Upper lobe of left lung (tissue), 6 donors: ENCODE measurements at regions not wholly inside any gene's neighbourhood (a gene's known extent, or its start where the extent isn't known, plus 50 kb on each side); places are given as distances from the start of the nearest gene placed in this dataset.

Source experiments
- ATAC-seq, 2 donors: fragments of 200-7000 bp; cut with Tn5 transposase; one replicate each; pipeline ENCODE4 v1.9.1; 2022; ENCODE audit warnings: mild to moderate bottlenecking in 2 of 2, moderate library complexity in 2 of 2; ENCODE audit not compliant: low FRiP score in 2 of 2
- DNase-seq, 2 donors: peaks; one replicate each; pipeline ENCODE4 v3.0.0-alpha.2; 2019 to 2020
- H3K27ac ChIP-seq, 4 donors: fragments of 200-600 bp; sonication (generic); one replicate each; pipeline ENCODE4 v1.5.1; 2016 to 2019
- H3K27me3 ChIP-seq, 4 donors: fragments of 200-600 bp; sonication (generic); one replicate each; pipeline ENCODE4 v1.5.1; 2017 to 2019
- H3K36me3 ChIP-seq, 4 donors: fragments of 200-600 bp; sonication (generic); one replicate each; pipeline ENCODE4 v1.5.1; 2016 to 2019
- H3K4me1 ChIP-seq, 4 donors: fragments of 200-600 bp; sonication (generic); one replicate each; pipeline ENCODE4 v1.5.1; 2018 to 2019
- H3K4me3 ChIP-seq, 4 donors: fragments of 200-600 bp; sonication (generic); one replicate each; pipeline ENCODE4 v1.5.1; 2017 to 2019; ENCODE audit warnings: mild to moderate bottlenecking in 2 of 4, moderate library complexity in 1 of 4
- H3K9me3 ChIP-seq, 4 donors: fragments of 200-600 bp; sonication (generic); one replicate each; pipeline ENCODE4 v1.5.1; 2018 to 2019
- CTCF ChIP-seq, 6 experiments: fragments of 450-650 bp in 4 of 6; fragments of 200-600 bp in 2 of 6; sonication (generic) in 2 of 6; IDR thresholded peaks; one replicate each; pipeline ENCODE4 v1.5.1; 2016 to 2019; ENCODE audit warnings: antibody characterized with exemption in 6 of 6
- EP300 ChIP-seq, 4 donors: sonication (generic); formaldehyde crosslinking; IDR thresholded peaks; one replicate each; pipeline ENCODE4 v1.5.1; 2017; ENCODE audit warnings: antibody characterized with exemption in 4 of 4, control low read depth in 2 of 4
- POLR2A ChIP-seq, 4 donors: fragments of 450-650 bp; IDR thresholded peaks; one replicate each; pipeline ENCODE4 v1.5.1; 2016 to 2017; ENCODE audit warnings: antibody characterized with exemption in 4 of 4, mild to moderate bottlenecking in 2 of 4
- POLR2AphosphoS5 ChIP-seq, 2 donors: sonication (generic); formaldehyde crosslinking; IDR thresholded peaks; one replicate each; pipeline ENCODE4 v1.5.1; 2017; ENCODE audit warnings: antibody characterized with exemption in 2 of 2
- WGBS, 2 donors: methylation state at CpG; one replicate each; pipeline ENCODE4 v1.1.5; 2017 to 2018; 5-methylcytosine and 5-hydroxymethylcytosine counted together
- donor health status: DM: no; HTN: no; CAD: no; lungs with moderate emphysema.
- donor health status: DM: no; HTN: yes; CAD: no; lungs with severe emphysema.

GRCh38 chr2:49643149-49643548 lies 488.8 kb upstream of the FSHR start:
- Histone ChIP-seq H3K4me1 (no peaks in the 10 kb centered on the region), H3K36me3 (no peaks in the 10 kb centered on the region), H3K27me3 (no peaks in the 10 kb centered on the region), H3K27ac (no peak overlapping the region), H3K4me3 (no peak overlapping the region), H3K9me3 (peaks cover 0 to 11% (median 0%) of the 10 kb centered on the region in 4 donors)
- ATAC-seq (no peak), DNase-seq (no peak)
- 51 to 71% methylated on average over 2 of the region's 2 CpGs for WGBS, 2 donors
- no peak for TF ChIP-seq POLR2A (IDR thresholded peaks at IDR 0.05)
- no peak for TF ChIP-seq POLR2AphosphoS5 (IDR thresholded peaks at IDR 0.05)
- TF ChIP-seq EP300 (IDR thresholded peaks at IDR 0.05), result no peak
- TF ChIP-seq CTCF (IDR thresholded peaks at IDR 0.05), result no peak

GRCh38 chr2:49640630-49641029 lies 486.3 kb upstream of the FSHR start:
- ATAC-seq (no peak), DNase-seq (no peak)
- no peak overlapping the region for H3K27ac ChIP-seq
- H3K4me1 ChIP-seq, result no peaks in the 10 kb centered on the region
- no peaks in the 10 kb centered on the region for H3K9me3 ChIP-seq
- 75 to 78% methylated on average over 1 of the region's 1 CpG for WGBS, 2 donors
- no peaks in the 10 kb centered on the region for H3K36me3 ChIP-seq
- H3K4me3 ChIP-seq, result no peak overlapping the region
- TF ChIP-seq POLR2A (IDR thresholded peaks at IDR 0.05) (no peak), CTCF (IDR thresholded peaks at IDR 0.05) (no peak), POLR2AphosphoS5 (IDR thresholded peaks at IDR 0.05) (no peak), EP300 (IDR thresholded peaks at IDR 0.05) (no peak)
- H3K27me3 ChIP-seq, result no peaks in the 10 kb centered on the region

GRCh38 chr2:49621016-49621415 lies 466.7 kb upstream of the FSHR start:
- no peak overlapping the region for H3K27ac ChIP-seq
- no peaks in the 10 kb centered on the region for H3K9me3 ChIP-seq
- H3K4me3 ChIP-seq, result no peak overlapping the region
- ATAC-seq, result no peak
- WGBS, 2 donors, result 92 to 93% methylated on average over 2 of the region's 2 CpGs
- TF ChIP-seq POLR2A (IDR thresholded peaks at IDR 0.05), result no peak
- no peak for TF ChIP-seq CTCF (IDR thresholded peaks at IDR 0.05)
- no peak for TF ChIP-seq EP300 (IDR thresholded peaks at IDR 0.05)
- TF ChIP-seq POLR2AphosphoS5 (IDR thresholded peaks at IDR 0.05), result no peak
- no peaks in the 10 kb centered on the region for H3K4me1 ChIP-seq
- no peaks in the 10 kb centered on the region for H3K27me3 ChIP-seq
- H3K36me3 ChIP-seq, result no peaks in the 10 kb centered on the region
- no peak for DNase-seq

- no peaks in the 10 kb centered on the region for H3K36me3 ChIP-seq
- H3K9me3 ChIP-seq, result no peaks in the 10 kb centered on the region
- DNase-seq, result no peak
- WGBS, 2 donors, result 86 to 92% methylated on average over 3 of the region's 3 CpGs
- ATAC-seq, result no peak
- TF ChIP-seq EP300 (IDR thresholded peaks at IDR 0.05) (no peak), POLR2A (IDR thresholded peaks at IDR 0.05) (no peak), POLR2AphosphoS5 (IDR thresholded peaks at IDR 0.05) (no peak), CTCF (IDR thresholded peaks at IDR 0.05) (no peak)
- H3K4me1 ChIP-seq, result no peaks in the 10 kb centered on the region
- H3K27ac ChIP-seq, result no peak overlapping the region
- no peak overlapping the region for H3K4me3 ChIP-seq
- no peaks in the 10 kb centered on the region for H3K27me3 ChIP-seq
These were observed 465.5 kb upstream of the FSHR start for GRCh38 chr2:49619804-49620203.

- 65 to 76% methylated on average over 3 of the region's 3 CpGs for WGBS, 2 donors
- DNase-seq (no peak), ATAC-seq (no peak)
- H3K4me1 ChIP-seq, result no peaks in the 10 kb centered on the region
- no peaks in the 10 kb centered on the region for H3K36me3 ChIP-seq
- H3K27me3 ChIP-seq, result no peaks in the 10 kb centered on the region
- no peaks in the 10 kb centered on the region for H3K9me3 ChIP-seq
- no peak overlapping the region for H3K4me3 ChIP-seq
- H3K27ac ChIP-seq, result no peak overlapping the region
- TF ChIP-seq CTCF (IDR thresholded peaks at IDR 0.05), result no peak
- TF ChIP-seq POLR2A (IDR thresholded peaks at IDR 0.05), result no peak
- TF ChIP-seq EP300 (IDR thresholded peaks at IDR 0.05), result no peak
- no peak for TF ChIP-seq POLR2AphosphoS5 (IDR thresholded peaks at IDR 0.05)
These were observed 464.2 kb upstream of the FSHR start for GRCh38 chr2:49618491-49618890.
